ENCODE measurements at regions not wholly inside any gene's neighbourhood (a gene's known extent, or its start where the extent isn't known, plus 50 kb on each side); places are given as distances from the start of the nearest gene placed in this dataset.
"Not testable (repeated sequence)": the region's sequence is repeated elsewhere in the genome, so short reads cannot be mapped to it uniquely, and the experiment has no call there.

DNA sequence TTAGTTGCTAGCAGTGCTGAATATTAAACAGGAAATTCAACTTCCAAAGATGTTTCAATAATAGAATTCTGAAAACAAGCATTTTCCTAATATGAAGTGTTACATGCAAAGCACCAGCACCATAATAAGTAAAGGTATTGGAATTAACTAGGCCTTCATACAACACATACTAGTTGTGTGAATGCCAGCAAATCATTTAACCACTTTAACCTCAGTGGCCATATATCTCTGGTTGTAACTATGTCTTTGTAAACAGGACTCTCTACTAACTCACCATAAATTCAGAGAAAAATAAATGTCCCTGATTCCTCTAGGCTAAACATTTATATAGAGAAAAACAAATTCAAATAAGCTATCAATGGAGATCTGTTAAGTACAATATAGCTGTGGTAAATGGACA lies 175.7 kb upstream of the NBPF9 start:
- not testable (repeated sequence) for DNase-seq

DNA sequence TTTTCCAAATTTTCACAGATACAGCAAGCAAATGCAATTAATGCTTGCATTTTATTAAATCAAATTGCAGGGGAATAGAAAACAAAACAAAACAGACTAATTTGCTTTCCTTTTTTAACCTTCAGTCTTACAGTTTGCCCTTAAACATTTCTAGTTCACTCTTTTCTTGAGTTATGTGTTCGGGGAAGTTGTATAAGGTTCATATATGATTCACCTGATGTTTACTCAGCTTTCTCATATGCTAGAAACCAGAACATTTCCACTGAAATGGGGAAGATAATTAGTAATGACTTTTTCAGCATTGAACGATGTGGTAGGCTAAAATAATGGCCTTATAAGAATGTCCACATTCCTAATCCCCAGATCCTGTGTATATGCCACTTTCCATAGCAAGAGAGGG lies 176.2 kb upstream of the NBPF9 start:
- not testable (repeated sequence) for DNase-seq

- not testable (repeated sequence) for DNase-seq
Observed at GRCh38 chr1:149284773-149285172, 181.4 kb upstream of the NBPF9 start.

- not testable (repeated sequence) for DNase-seq
Observed at GRCh38 chr1:149285205-149285604, 181.9 kb upstream of the NBPF9 start.

DNA sequence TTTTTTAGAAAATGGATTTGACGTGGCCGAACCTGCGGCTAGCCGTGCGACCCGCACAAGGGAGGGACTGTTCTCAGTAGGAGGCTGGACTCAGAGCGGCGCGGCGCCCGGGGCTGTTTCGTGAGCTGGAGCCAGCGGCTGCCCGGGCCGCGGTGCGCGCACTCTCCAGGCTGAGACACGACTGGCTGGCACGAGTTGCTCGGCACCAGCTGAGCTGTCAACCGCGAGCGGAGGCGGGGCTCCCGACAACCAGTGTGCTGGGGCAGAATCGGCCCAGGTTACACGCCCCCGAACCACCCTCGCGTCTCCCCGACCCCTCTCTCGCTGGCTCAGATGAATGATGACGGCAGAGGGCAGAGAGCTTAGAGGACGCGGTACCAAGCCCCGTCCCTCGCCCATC lies 182.3 kb upstream of the NBPF9 start:
- DNase-seq: not testable (repeated sequence)

GRCh38 chr1:149288580-149288979 lies 185.2 kb upstream of the NBPF9 start:
- DNase-seq: not testable (repeated sequence)

- DNase-seq: not testable (repeated sequence)
Observed at GRCh38 chr1:149300478-149301218, 174.2 kb upstream of the NBPF19 start.

DNA sequence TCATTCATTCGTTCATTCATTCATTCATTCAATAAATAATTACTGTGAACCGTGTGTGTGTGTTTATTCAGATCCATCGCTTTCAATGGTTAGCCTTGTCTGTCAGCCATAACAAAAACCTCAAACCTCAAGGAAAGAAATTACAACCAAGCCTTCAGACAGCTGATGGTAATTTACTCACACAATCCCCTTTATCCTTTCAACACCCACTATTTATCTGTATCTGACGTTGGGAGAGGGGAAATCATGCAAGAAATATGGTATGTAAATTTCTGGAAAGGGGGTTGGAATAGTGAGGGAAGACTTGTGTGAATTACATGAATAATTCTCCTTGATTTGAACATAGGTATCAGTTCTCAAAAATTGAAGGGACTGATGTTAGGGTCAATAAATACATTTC lies 173.6 kb upstream of the NBPF19 start:
- not testable (repeated sequence) for DNase-seq

- DNase-seq: not testable (repeated sequence)
Observed at GRCh38 chr1:149304796-149305195, 170.0 kb upstream of the NBPF19 start.

- DNase-seq: not testable (repeated sequence)
Observed at GRCh38 chr1:149307640-149308039, 167.2 kb upstream of the NBPF19 start.

DNA sequence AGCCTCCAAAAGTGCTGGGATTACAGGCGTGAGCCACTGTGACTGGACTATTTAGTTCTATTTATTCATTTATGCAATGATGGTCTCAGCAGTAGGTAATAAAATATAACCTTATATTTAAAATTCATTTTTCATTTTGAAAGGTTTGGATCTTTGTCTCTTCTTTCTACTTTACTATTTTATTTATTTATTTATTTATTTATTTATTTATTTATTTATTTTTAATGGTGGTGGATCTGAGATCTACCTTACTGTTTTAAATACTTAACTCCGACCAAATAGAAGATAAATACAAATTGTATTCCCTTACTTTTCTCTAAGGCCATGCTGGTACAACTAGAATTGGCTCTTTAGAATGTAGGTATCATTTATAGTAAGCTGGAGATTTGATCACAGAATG lies 159.9 kb upstream of the NBPF19 start:
- DNase-seq: not testable (repeated sequence)

- not testable (repeated sequence) for DNase-seq
Observed at GRCh38 chr1:149320971-149321731, 153.7 kb upstream of the NBPF19 start.

- not testable (repeated sequence) for DNase-seq
Observed at GRCh38 chr1:149321732-149322016, 153.2 kb upstream of the NBPF19 start.

GRCh38 chr1:149330081-149330335 lies 144.8 kb upstream of the NBPF19 start:
- not testable (repeated sequence) for DNase-seq

DNA sequence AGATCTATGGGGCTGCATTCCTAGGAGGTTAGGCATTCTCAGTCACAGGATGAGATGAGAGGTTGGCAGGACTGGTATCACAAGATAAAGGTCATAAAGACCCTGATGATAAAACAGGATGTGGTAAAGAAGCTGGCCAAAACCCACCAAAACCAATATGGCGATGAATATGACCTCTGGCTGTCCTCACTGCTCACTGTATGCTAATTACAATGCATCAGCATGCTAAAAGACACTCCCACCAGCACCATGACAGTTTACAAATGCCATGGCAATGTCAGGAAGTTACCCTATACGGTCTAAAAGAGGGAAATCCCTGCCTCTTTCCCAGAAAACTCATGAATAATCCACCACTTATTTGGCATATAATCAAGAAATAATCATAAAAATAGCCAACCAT lies 138.8 kb upstream of the NBPF19 start:
- DNase-seq: not testable (repeated sequence)

- not testable (repeated sequence) for DNase-seq
Observed at GRCh38 chr1:149338221-149338691, 136.6 kb upstream of the NBPF19 start.

DNA sequence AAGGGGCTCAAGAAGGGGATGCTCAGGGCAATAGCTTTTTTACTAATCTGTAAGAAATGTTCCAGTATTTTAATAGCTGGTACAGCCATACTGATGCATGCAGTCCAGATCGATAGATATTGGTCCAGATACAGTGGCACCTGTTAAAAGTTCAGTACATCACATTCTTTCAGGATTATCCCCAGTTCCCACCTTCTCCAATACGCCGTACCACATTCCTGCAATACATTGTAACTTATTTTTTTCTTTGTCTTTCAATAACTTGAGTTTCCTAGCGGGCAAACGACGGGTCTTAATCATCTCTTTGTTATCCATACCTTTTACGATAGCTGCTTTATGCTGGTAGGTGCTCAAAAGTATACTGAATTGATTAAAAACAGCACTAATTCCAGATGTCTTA lies 136.1 kb upstream of the NBPF19 start:
- not testable (repeated sequence) for DNase-seq

DNA sequence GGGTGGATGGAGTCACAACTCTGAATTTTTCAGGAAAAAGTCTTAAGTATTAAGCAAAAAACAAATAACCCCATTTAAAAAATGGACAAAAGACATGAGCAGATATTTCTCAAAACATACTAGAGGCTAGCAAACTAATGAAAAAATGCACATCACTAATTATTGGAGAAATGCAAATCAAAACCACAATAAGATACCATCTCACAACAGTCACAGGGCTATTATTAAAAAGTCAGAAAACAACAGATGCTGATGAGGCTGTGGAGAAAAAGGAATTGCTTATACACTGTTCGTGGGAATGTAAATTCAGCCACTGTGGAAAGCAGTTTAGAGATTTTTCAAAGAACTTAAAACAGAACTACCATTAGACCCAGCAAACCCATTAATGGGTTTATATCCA lies 125.4 kb upstream of the NBPF19 start:
- DNase-seq: not testable (repeated sequence)

DNA sequence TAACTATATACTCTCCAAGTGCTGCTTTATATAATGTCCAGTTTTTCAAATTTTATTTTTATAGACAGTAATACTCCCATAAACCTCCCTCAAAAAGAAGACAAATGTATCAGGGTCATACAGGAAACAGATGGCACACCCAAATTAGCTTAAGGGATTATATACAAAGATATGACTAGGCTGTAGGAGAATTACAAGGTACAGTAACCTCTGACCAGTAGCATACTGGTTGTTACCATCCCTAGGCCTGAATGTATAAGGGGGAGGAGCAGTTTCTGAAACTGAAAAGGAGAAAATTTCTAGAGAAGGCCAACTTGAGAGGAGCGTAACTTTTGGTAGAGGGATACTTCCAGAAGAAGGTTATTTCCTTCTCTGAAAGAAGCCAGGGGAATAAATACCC lies 122.6 kb upstream of the NBPF19 start:
- not testable (repeated sequence) for DNase-seq

DNA sequence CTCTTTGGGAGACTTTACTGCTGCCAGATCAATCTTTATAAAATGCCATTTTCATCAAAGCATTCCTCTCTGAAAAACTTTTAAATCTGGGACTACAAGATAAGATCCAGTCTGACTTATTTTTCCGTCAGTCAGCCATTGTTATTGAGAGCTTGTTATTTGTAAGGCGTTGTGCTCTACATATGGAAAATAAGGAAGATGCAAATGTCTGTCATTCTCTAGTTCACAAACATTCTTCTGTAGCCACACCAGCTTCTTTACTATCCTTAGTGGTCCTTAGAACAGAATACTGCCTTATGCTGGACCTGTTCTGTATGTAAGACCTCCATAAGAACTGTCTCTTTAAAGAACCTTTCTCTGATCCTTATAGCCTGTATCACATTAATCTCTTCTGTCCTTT lies 120.3 kb upstream of the NBPF19 start:
- DNase-seq: not testable (repeated sequence)

DNA sequence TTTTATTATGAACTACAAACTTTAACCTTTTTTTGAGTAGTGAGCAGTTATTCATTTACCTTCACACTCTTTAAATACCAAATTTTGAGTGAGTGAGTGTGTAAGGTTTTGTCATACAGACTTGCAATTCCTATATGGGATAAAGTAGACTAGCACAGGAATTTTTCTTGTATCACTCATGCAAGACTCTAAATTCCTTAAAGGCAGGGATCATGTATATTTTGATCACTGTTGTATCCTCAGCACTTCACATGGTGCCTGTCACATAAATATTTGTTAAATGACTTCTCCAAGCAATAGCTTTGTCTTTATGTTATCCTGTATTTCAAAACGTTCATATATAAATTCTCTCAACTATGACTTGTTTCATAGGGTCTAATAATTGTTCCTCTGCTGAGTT lies 119.1 kb upstream of the NBPF19 start:
- not testable (repeated sequence) for DNase-seq

GRCh38 chr1:149356152-149356551 lies 118.7 kb upstream of the NBPF19 start:
- DNase-seq: not testable (repeated sequence)

GRCh38 chr1:149360351-149360750 lies 114.5 kb upstream of the NBPF19 start:
- not testable (repeated sequence) for DNase-seq

- DNase-seq: not testable (repeated sequence)
Observed at GRCh38 chr1:149361310-149361709, 113.5 kb upstream of the NBPF19 start.

All from hippocampal formation (tissue), 2 donors.